RWPE2 (cell line): ENCODE measurements at regions not wholly inside any gene's neighbourhood (a gene's known extent, or its start where the extent isn't known, plus 50 kb on each side); places are given as distances from the start of the nearest gene placed in this dataset.
A peak's percentile ranks its signal among the peaks of the same experiment; 100 is the strongest.

Experiments used
- ATAC-seq: fragments of 200-7000 bp; cut with Tn5 transposase; 3 replicates; pipeline ENCODE4 v1.9.1; 2021; ENCODE audit warnings: low read depth
- DNase-seq: peaks from one replicate; pipeline ENCODE4 v3.0.0-alpha.2; 2020; ENCODE audit warnings: low spot score
- H3K27ac ChIP-seq: fragments of 450-650 bp; 2 replicates; pipeline ENCODE4 v1.5.1; 2017; ENCODE audit warnings: mild to moderate bottlenecking; ENCODE audit not compliant: poor library complexity, severe bottlenecking
- H3K27me3 ChIP-seq: fragments of 250-450 bp; sonication (Bioruptor Pico); 2 replicates; pipeline ENCODE4 v1.5.1; 2021; ENCODE audit warnings: mild to moderate bottlenecking, moderate library complexity; ENCODE audit not compliant: insufficient read depth, poor library complexity, severe bottlenecking
- H3K36me3 ChIP-seq: fragments of 250-450 bp; sonication (Bioruptor Pico); 2 replicates; pipeline ENCODE4 v1.5.1; 2020; ENCODE audit warnings: low read depth, mild to moderate bottlenecking, moderate library complexity
- H3K4me1 ChIP-seq: fragments of 250-450 bp; sonication (Bioruptor Pico); 2 replicates; pipeline ENCODE4 v1.5.1; 2021; ENCODE audit warnings: mild to moderate bottlenecking, moderate library complexity; ENCODE audit not compliant: insufficient read depth, poor library complexity, severe bottlenecking
- H3K4me3 ChIP-seq: fragments of 250-450 bp; sonication (Bioruptor Pico); 2 replicates; pipeline ENCODE4 v1.5.1; 2021; ENCODE audit warnings: mild to moderate bottlenecking, moderate library complexity; ENCODE audit not compliant: severe bottlenecking
- H3K9me3 ChIP-seq: fragments of 250-450 bp; sonication (Bioruptor Pico); 2 replicates; pipeline ENCODE4 v1.5.1; 2021; ENCODE audit warnings: mild to moderate bottlenecking, moderate library complexity; ENCODE audit not compliant: severe bottlenecking
- TF ChIP-seq, protein P1 (sequence below): fragments of 450-650 bp; IDR thresholded peaks from one replicate; pipeline ENCODE4 v1.5.1; 2017; ENCODE audit warnings: mild to moderate bottlenecking, moderate library complexity; ENCODE audit not compliant: poor library complexity, severe bottlenecking

DNA sequence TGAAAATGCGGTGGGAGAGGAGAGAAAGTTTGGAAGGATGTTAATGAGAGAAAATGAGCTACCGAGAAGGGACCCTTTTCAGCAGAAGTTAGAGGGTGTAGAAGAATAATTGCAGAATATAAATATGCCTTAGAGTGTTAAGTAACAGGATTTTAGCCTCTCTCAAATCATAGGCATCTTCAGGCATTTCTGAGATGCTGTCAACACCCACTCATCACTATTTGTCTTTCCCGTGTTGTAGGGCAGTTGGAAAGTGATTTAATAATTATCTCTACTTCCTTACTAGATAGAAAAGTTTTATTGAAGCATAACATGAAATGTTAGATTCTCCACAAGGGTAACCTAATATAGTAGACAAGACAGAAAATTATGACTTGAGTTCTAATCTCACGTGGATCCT, 96.4 kb upstream of the RGS4 start:
- DNase-seq (no peak), ATAC-seq (no peak)
- Histone ChIP-seq H3K36me3 (no peaks in the 10 kb centered on the region), H3K4me1 (peaks cover 7% of the 10 kb centered on the region), H3K27ac (peak overlapping the region; percentile 26), H3K27me3 (no peaks in the 10 kb centered on the region), H3K9me3 (no peaks in the 10 kb centered on the region), H3K4me3 (no peak overlapping the region)
- TF ChIP-seq, protein P1, sequence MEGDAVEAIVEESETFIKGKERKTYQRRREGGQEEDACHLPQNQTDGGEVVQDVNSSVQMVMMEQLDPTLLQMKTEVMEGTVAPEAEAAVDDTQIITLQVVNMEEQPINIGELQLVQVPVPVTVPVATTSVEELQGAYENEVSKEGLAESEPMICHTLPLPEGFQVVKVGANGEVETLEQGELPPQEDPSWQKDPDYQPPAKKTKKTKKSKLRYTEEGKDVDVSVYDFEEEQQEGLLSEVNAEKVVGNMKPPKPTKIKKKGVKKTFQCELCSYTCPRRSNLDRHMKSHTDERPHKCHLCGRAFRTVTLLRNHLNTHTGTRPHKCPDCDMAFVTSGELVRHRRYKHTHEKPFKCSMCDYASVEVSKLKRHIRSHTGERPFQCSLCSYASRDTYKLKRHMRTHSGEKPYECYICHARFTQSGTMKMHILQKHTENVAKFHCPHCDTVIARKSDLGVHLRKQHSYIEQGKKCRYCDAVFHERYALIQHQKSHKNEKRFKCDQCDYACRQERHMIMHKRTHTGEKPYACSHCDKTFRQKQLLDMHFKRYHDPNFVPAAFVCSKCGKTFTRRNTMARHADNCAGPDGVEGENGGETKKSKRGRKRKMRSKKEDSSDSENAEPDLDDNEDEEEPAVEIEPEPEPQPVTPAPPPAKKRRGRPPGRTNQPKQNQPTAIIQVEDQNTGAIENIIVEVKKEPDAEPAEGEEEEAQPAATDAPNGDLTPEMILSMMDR: no peak

DNA sequence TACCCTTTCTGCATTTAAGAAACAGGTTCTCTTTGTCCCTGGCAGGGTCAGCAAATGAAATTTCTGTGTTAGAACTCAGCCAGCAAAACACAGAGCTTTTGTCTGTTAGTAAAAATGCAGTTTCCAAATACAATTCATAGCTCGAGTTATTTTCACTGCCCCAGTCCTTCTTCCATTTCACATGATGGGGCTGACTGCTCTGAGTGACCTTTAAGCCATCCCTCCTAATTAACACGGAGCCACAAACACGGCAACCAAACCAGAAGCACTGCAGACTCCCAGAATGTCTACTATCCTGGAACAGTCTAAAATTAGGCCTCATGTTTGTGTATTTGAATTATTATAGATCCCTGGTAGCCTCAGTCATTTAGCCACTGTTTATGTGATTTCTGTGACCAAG, 99.1 kb upstream of the RGS4 start:
- no peak for DNase-seq
- TF ChIP-seq, protein P1: no peak
- Histone ChIP-seq H3K27me3 (no peaks in the 10 kb centered on the region), H3K9me3 (no peaks in the 10 kb centered on the region), H3K4me1 (peaks cover 7% of the 10 kb centered on the region), H3K27ac (no peak overlapping the region), H3K4me3 (no peak overlapping the region), H3K36me3 (no peaks in the 10 kb centered on the region)
- ATAC-seq: no peak

DNA sequence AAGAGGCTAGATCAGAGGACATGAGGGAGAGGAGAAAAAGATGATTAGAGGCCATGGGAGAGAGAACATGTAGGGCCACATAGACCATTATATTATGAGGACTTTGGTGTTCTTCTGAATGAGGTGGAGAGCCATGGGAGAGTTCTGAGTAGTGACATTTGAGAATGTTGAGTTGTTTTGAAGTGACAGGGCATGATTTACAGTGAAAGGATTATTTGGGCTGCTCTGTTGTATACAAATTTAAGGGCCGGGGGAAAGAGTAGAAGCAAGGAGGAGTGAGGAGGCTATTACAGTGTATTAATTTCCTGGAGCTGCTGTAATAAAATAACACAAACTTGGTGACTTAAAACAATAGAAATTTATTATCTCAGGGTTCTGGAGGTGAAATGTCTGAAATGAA, 102.5 kb upstream of the RGS4 start:
- Histone ChIP-seq H3K36me3 (no peaks in the 10 kb centered on the region), H3K9me3 (no peaks in the 10 kb centered on the region), H3K4me3 (no peak overlapping the region), H3K27ac (no peak overlapping the region), H3K4me1 (no peaks in the 10 kb centered on the region), H3K27me3 (no peaks in the 10 kb centered on the region)
- TF ChIP-seq, protein P1: no peak
- DNase-seq (no peak), ATAC-seq (no peak)

DNA sequence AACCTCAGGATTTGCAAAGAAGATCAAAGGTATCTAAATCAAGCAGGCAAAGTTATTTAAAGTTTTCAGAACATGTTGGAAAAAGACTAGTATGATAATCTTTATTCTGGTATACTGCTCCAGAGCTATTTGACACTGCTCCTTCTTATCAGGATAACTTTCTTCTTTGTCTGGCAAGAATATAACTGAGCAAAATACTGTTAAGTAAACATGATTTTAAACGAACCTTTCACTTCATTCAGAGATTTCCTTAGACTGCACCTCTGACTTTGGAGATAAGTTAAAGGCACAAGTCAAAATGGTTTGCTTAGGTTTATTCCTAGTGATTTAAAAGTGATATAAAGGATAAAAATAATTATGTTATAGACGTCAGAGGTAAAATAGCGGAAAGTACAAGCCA, 103.9 kb upstream of the CCDC190 start:
- DNase-seq: no peak
- Histone ChIP-seq H3K27me3 (no peaks in the 10 kb centered on the region), H3K4me3 (no peak overlapping the region), H3K4me1 (no peaks in the 10 kb centered on the region), H3K36me3 (no peaks in the 10 kb centered on the region), H3K9me3 (no peaks in the 10 kb centered on the region), H3K27ac (no peak overlapping the region)
- ATAC-seq: no peak
- TF ChIP-seq, protein P1: no peak

DNA sequence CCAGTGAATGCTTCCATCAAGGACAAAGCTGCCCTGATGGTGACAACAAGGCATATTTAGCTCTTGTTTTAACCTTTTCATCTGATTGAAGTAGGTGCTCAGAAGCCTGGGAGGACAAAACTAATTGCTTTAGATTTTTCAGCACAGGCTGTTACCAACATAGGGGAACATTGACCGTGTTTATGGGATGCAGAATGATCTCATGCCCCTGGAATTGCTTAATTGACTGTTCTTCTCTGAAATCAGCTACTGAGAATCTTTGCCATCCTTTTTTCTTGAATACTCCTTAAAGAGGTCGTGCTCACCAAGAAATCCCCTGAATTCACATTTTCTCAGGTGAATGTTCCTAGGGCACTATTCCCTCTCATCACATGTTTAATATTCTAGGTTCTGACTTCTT, 95.9 kb upstream of the CCDC190 start:
- DNase-seq (no peak), ATAC-seq (no peak)
- Histone ChIP-seq H3K4me3 (no peak overlapping the region), H3K36me3 (no peaks in the 10 kb centered on the region), H3K27me3 (no peaks in the 10 kb centered on the region), H3K27ac (no peak overlapping the region), H3K9me3 (no peaks in the 10 kb centered on the region), H3K4me1 (no peaks in the 10 kb centered on the region)
- TF ChIP-seq, protein P1: no peak
